MM.1S (cell line): ENCODE measurements at regions not wholly inside any gene's neighbourhood (a gene's known extent, or its start where the extent isn't known, plus 50 kb on each side); places are given as distances from the start of the nearest gene placed in this dataset.

Experiments used
- EZH2 ChIP-seq: fragments of 300-600 bp; sonication (generic); optimal IDR thresholded peaks from 2 replicates; pipeline ENCODE3; 2017; ENCODE audit warnings: low read depth, mild to moderate bottlenecking, antibody characterized with exemption, low read length, mixed read lengths
- EZH2phosphoT487 ChIP-seq: fragments of 300-600 bp; sonication (generic); IDR thresholded peaks from 2 replicates; pipeline ENCODE4 v1.6.1; 2018; ENCODE audit warnings: antibody characterized with exemption, low read length
- TF ChIP-seq, protein P1 (sequence below): fragments of 300-600 bp; sonication (generic); IDR thresholded peaks from 2 replicates; pipeline ENCODE4 v1.5.1; 2016; ENCODE audit warnings: antibody characterized with exemption, low read length, mixed read lengths

DNA sequence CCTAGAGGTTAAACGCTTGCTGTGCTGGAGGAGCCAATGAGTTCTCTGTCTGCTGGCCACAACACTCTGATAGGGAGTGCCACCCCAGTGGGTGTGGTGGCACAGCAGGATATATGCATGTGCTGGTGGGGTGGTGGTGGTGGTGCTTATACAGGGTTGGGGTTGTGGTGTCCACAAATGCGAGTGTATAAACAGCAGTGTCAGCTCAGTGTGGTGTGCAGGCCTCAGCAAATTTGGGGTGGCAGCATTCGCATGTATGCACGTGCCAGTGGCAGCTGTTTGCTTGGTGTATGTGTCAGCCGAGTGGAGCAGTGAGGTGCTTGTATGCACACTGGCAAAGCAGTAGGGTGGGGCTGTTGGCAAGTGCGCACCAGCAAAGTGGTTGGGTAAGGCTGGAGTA, 157.4 kb downstream of the FAM47A start:
- TF ChIP-seq, protein P1, sequence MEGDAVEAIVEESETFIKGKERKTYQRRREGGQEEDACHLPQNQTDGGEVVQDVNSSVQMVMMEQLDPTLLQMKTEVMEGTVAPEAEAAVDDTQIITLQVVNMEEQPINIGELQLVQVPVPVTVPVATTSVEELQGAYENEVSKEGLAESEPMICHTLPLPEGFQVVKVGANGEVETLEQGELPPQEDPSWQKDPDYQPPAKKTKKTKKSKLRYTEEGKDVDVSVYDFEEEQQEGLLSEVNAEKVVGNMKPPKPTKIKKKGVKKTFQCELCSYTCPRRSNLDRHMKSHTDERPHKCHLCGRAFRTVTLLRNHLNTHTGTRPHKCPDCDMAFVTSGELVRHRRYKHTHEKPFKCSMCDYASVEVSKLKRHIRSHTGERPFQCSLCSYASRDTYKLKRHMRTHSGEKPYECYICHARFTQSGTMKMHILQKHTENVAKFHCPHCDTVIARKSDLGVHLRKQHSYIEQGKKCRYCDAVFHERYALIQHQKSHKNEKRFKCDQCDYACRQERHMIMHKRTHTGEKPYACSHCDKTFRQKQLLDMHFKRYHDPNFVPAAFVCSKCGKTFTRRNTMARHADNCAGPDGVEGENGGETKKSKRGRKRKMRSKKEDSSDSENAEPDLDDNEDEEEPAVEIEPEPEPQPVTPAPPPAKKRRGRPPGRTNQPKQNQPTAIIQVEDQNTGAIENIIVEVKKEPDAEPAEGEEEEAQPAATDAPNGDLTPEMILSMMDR, result no peak
- TF ChIP-seq EZH2 (no peak), EZH2phosphoT487 (no peak)
